ENCODE measurements at regions not wholly inside any gene's neighbourhood (a gene's known extent, or its start where the extent isn't known, plus 50 kb on each side); places are given as distances from the start of the nearest gene placed in this dataset.
A peak's percentile ranks its signal among the peaks of the same experiment; 100 is the strongest.

DNA sequence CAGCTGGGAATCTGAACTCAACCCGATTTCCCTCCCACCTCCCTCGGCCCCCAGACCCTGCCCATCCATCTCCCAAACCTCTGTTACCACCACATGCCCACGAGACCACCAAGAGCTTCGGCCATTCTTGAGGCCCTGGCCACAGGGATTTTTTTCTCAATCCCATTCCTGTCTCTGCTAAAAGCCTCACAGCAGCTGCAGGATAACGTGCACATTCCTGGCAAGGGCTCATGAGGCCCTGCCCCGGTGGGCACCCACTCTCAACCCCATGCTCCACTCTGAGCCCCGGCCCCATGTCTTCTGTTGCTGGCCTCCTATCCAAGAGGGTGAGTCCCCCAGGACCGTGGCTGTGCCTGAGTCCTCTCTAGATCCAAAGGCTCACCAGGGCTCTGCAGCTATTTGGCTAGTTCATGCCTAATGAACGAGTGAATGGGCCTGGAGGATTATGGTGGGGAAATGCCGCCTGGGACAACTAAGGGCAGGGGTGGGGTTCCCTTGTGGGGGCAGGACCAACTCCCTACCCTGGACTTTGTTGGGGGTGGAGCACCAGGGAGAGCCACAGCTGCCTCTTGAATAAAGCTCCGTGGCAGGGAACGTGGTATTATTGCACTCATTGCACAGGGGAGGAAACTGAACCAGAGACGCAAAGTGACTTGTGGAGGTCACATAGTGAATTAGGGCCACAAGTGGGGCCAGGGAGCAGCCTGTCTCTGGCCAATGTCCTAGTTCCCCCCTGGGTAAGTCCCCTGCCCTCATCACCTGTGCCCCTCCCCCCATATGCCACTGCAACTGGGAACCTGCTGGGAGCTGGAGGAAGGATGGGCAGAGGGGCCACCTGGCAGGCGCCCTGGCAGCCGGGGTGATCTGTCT, 113.8 kb upstream of the SMURF2 start:
- Histone ChIP-seq H3F3A (ENCODE audit: low read depth) (no peaks in the 10 kb centered on the region), H3K9ac (ENCODE audit: low read depth, low read length, poor library complexity, severe bottlenecking) (peak overlapping the region; percentile 56), H3K4me2 (ENCODE audit: low read depth, low read length, poor library complexity, severe bottlenecking) (peak overlapping the region; percentile 87), H3K4me1 (ENCODE audit: insufficient read depth, low read length, poor library complexity, severe bottlenecking) (peaks cover 40% of the 10 kb centered on the region), H3K36me3 (ENCODE audit: insufficient read depth, low read length) (no peaks in the 10 kb centered on the region), H3K9me2 (replicated peaks; ENCODE audit: low read depth, low read length) (no peaks in the 10 kb centered on the region), H3K9me3 (ENCODE audit: insufficient read depth, low read depth, low read length) (no peaks in the 10 kb centered on the region), H4K20me1 (ENCODE audit: insufficient read depth, low read length, poor library complexity, severe bottlenecking) (no peaks in the 10 kb centered on the region), H3K79me2 (ENCODE audit: insufficient read depth, low read length) (peaks cover 33% of the 10 kb centered on the region), H2AFZ (ENCODE audit: low read length) (no peak overlapping the region), H3K4me3 (ENCODE audit: low read length, poor library complexity, severe bottlenecking) (peak overlapping the region; percentile 71), H3K27me3 (ENCODE audit: insufficient read depth, low read length, poor library complexity, severe bottlenecking) (no peaks in the 10 kb centered on the region)
- TF ChIP-seq, protein P1, sequence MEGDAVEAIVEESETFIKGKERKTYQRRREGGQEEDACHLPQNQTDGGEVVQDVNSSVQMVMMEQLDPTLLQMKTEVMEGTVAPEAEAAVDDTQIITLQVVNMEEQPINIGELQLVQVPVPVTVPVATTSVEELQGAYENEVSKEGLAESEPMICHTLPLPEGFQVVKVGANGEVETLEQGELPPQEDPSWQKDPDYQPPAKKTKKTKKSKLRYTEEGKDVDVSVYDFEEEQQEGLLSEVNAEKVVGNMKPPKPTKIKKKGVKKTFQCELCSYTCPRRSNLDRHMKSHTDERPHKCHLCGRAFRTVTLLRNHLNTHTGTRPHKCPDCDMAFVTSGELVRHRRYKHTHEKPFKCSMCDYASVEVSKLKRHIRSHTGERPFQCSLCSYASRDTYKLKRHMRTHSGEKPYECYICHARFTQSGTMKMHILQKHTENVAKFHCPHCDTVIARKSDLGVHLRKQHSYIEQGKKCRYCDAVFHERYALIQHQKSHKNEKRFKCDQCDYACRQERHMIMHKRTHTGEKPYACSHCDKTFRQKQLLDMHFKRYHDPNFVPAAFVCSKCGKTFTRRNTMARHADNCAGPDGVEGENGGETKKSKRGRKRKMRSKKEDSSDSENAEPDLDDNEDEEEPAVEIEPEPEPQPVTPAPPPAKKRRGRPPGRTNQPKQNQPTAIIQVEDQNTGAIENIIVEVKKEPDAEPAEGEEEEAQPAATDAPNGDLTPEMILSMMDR (conservative IDR thresholded peaks at IDR 0.05; ENCODE audit: low read length), result no peak
- no peak for TF ChIP-seq EZH2phosphoT487 (IDR thresholded peaks at IDR 0.05; ENCODE audit: borderline replicate concordance)

DNA sequence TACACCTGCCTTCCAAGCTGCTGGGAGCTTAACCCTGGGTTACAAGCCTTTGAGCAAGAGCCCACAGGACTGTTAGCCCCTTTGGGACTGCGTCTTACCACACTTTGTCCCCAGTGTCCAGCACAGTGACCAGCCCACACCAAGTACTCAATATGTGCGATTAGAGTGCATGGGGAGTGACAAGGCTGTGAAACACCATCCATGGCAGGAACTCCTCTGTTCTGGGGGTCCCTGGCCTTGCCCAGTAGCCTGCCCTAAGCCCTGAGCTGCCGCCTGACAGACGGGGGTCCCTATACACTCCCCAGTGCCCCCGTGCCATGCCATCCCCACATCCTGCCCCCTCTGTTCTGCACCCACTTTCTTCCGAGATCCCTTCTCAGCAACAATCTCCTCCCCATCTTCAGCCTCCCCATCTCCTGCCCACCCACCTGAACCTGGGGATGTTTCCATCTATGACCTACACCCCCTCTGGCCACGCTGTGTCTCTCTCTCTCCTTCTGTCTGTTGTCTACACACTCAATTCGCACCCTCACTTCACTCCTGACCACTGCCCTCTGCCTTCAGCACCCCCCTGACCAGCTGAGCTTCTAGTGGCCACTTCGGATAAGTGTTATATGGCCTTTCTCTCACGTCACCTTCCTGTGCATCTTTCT, 112.9 kb upstream of the SMURF2 start:
- Histone ChIP-seq H3F3A (ENCODE audit: low read depth) (no peaks in the 10 kb centered on the region), H3K79me2 (ENCODE audit: insufficient read depth, low read length) (peaks cover 24% of the 10 kb centered on the region; the same call in 1 of the 2 replicates), H3K9me2 (replicated peaks; ENCODE audit: low read depth, low read length) (no peaks in the 10 kb centered on the region), H3K9ac (ENCODE audit: low read depth, low read length, poor library complexity, severe bottlenecking) (no peak overlapping the region), H3K9me3 (ENCODE audit: insufficient read depth, low read depth, low read length) (no peaks in the 10 kb centered on the region), H3K4me3 (ENCODE audit: low read length, poor library complexity, severe bottlenecking) (no peak overlapping the region), H3K27me3 (ENCODE audit: insufficient read depth, low read length, poor library complexity, severe bottlenecking) (no peaks in the 10 kb centered on the region), H2AFZ (ENCODE audit: low read length) (no peak overlapping the region), H3K4me2 (ENCODE audit: low read depth, low read length, poor library complexity, severe bottlenecking) (no peak overlapping the region), H4K20me1 (ENCODE audit: insufficient read depth, low read length, poor library complexity, severe bottlenecking) (no peaks in the 10 kb centered on the region), H3K36me3 (ENCODE audit: insufficient read depth, low read length) (no peaks in the 10 kb centered on the region), H3K4me1 (ENCODE audit: insufficient read depth, low read length, poor library complexity, severe bottlenecking) (peaks cover 32% of the 10 kb centered on the region)
- TF ChIP-seq, protein P1 (conservative IDR thresholded peaks at IDR 0.05; ENCODE audit: low read length), result no peak
- TF ChIP-seq EZH2phosphoT487 (IDR thresholded peaks at IDR 0.05; ENCODE audit: borderline replicate concordance), result no peak

- H4K20me1 ChIP-seq (ENCODE audit: insufficient read depth, low read length, poor library complexity, severe bottlenecking), result no peaks in the 10 kb centered on the region
- H3K9me3 ChIP-seq (ENCODE audit: insufficient read depth, low read depth, low read length), result no peaks in the 10 kb centered on the region
- H3K4me1 ChIP-seq (ENCODE audit: insufficient read depth, low read length, poor library complexity, severe bottlenecking), result peaks cover 30% of the 10 kb centered on the region
- no peaks in the 10 kb centered on the region for H3F3A ChIP-seq (ENCODE audit: low read depth)
- H2AFZ ChIP-seq (ENCODE audit: low read length), result no peak overlapping the region
- no peaks in the 10 kb centered on the region for H3K27me3 ChIP-seq (ENCODE audit: insufficient read depth, low read length, poor library complexity, severe bottlenecking)
- no peak for TF ChIP-seq EZH2phosphoT487 (IDR thresholded peaks at IDR 0.05; ENCODE audit: borderline replicate concordance)
- TF ChIP-seq, protein P1 (conservative IDR thresholded peaks at IDR 0.05; ENCODE audit: low read length), result peak; percentile 58
- no peak overlapping the region for H3K9ac ChIP-seq (ENCODE audit: low read depth, low read length, poor library complexity, severe bottlenecking)
- no peak overlapping the region for H3K4me3 ChIP-seq (ENCODE audit: low read length, poor library complexity, severe bottlenecking)
- H3K79me2 ChIP-seq (ENCODE audit: insufficient read depth, low read length), result peaks cover 15% of the 10 kb centered on the region; the same call in 1 of the 2 replicates
- no peaks in the 10 kb centered on the region for H3K36me3 ChIP-seq (ENCODE audit: insufficient read depth, low read length)
- no peaks in the 10 kb centered on the region for H3K9me2 ChIP-seq (replicated peaks; ENCODE audit: low read depth, low read length)
- H3K4me2 ChIP-seq (ENCODE audit: low read depth, low read length, poor library complexity, severe bottlenecking), result no peak overlapping the region
Measured at GRCh38 chr17:64773836-64774761, 112.0 kb upstream of the SMURF2 start.

Data from Loucy (cell line).